MM.1S (cell line): ENCODE measurements at regions not wholly inside any gene's neighbourhood (a gene's known extent, or its start where the extent isn't known, plus 50 kb on each side); places are given as distances from the start of the nearest gene placed in this dataset.

Experiments
- CTCF ChIP-seq: fragments of 300-600 bp; sonication (generic); IDR thresholded peaks from 2 replicates; pipeline ENCODE4 v1.5.1; 2016; ENCODE audit warnings: antibody characterized with exemption, low read length, mixed read lengths
- EZH2 ChIP-seq: fragments of 300-600 bp; sonication (generic); optimal IDR thresholded peaks from 2 replicates; pipeline ENCODE3; 2017; ENCODE audit warnings: low read depth, mild to moderate bottlenecking, antibody characterized with exemption, low read length, mixed read lengths
- EZH2phosphoT487 ChIP-seq: fragments of 300-600 bp; sonication (generic); IDR thresholded peaks from 2 replicates; pipeline ENCODE4 v1.6.1; 2018; ENCODE audit warnings: antibody characterized with exemption, low read length

GRCh38 chr14:54241517-54241916 is 155.3 kb upstream of the CDKN3 start:
- TF ChIP-seq CTCF = no peak
- no peak for TF ChIP-seq EZH2
- no peak for TF ChIP-seq EZH2phosphoT487
